GM12892 (cell line): ENCODE measurements at regions not wholly inside any gene's neighbourhood (a gene's known extent, or its start where the extent isn't known, plus 50 kb on each side); places are given as distances from the start of the nearest gene placed in this dataset.

Experiments used
- DNase-seq: peaks from one replicate; pipeline ENCODE4 v3.0.0; 2011; ENCODE audit not compliant: insufficient read length
- FAIRE-seq: peaks from 2 replicates; lab custom pipeline; 2011; peaks lifted over from hg19 to GRCh38; lab: Jason Lieb, UNC
- POLR2A ChIP-seq: IDR thresholded peaks from 2 replicates; pipeline ENCODE4 v1.6.1; 2011; ENCODE audit warnings: low read depth, low read length, control low read depth
- POLR2AphosphoS5 ChIP-seq: IDR thresholded peaks from 2 replicates; pipeline ENCODE4 v1.6.1; 2011; ENCODE audit warnings: low read depth, low read length, control low read depth
- TAF1 ChIP-seq: IDR thresholded peaks from 2 replicates; pipeline ENCODE4 v1.6.1; 2011; ENCODE audit warnings: low read depth, mild to moderate bottlenecking, control low read depth, low read length, borderline replicate concordance

DNA sequence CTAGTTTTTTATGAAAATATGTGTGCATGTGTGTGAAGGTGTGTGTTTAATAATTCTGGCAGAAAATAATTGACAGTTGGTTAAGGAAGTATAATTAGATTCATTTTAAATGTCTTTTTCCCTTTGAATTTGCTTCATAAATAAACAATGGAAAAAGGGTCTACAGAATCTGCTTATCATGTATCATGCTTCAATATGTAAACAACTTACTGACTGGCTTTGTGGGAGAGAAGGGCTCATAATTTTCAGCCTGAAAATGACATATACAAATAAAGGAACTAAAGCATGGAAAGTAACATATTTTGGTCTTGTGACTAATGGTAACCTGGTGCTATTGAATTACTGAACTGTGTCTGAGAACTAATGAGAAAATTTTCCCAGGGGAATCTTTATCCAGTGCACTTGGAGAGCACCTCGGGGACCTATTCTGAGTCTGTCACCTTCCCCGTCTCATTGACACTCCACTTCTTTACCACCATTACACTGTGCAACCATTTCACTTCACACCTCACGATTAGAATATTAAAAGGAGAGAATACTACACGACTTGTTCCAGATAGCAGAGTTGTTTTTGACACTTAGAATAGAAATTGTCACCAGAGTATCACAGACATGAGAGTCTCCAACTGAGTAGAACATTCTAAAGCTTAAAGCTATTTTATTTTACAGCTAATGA, 298.6 kb downstream of the TFEC start:
- TF ChIP-seq POLR2AphosphoS5 (no peak), TAF1 (no peak), POLR2A (no peak)
- FAIRE-seq (no peak), DNase-seq (no peak)

- DNase-seq (no peak), FAIRE-seq (no peak)
- TF ChIP-seq POLR2A: no peak
- no peak for TF ChIP-seq TAF1
- no peak for TF ChIP-seq POLR2AphosphoS5
Observed at GRCh38 chr7:115728518-115728917, 302.0 kb downstream of the TFEC start.

DNA sequence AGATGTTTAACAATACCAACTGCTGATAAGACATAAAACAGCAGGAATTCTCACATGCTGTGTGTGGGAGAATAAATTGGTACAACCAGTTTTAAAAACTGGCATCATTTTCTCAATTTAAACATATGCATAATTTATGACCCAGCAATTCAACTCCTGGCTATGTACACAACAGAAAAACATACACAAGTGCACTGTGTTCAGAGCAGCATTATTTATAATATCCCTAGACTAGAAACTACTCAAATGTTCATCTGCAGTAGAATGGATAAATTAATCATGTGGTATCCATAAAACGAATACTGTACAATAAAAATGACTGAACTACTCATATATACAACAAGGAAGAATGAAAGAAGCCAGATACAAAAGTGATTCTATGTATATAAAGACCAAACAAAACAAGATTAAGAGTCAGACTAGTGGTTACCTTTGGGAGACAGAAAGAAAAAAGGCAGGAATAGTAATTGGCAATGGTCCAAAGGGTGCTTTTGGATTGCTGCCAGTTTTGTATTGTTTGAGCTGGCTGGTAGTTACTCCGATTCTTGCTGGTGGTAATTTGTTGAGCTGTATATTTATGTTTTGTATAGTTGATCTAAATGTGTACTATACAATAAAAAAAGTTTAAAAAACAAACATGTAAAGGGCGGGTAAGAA, 306.0 kb downstream of the TFEC start:
- FAIRE-seq (no peak), DNase-seq (no peak)
- TF ChIP-seq TAF1 (no peak), POLR2AphosphoS5 (no peak), POLR2A (no peak)

- no peak for DNase-seq
- TF ChIP-seq TAF1 (no peak), POLR2AphosphoS5 (no peak), POLR2A (no peak)
- FAIRE-seq: no peak
Observed at GRCh38 chr7:115722302-115722977, 308.1 kb downstream of the TFEC start.

DNA sequence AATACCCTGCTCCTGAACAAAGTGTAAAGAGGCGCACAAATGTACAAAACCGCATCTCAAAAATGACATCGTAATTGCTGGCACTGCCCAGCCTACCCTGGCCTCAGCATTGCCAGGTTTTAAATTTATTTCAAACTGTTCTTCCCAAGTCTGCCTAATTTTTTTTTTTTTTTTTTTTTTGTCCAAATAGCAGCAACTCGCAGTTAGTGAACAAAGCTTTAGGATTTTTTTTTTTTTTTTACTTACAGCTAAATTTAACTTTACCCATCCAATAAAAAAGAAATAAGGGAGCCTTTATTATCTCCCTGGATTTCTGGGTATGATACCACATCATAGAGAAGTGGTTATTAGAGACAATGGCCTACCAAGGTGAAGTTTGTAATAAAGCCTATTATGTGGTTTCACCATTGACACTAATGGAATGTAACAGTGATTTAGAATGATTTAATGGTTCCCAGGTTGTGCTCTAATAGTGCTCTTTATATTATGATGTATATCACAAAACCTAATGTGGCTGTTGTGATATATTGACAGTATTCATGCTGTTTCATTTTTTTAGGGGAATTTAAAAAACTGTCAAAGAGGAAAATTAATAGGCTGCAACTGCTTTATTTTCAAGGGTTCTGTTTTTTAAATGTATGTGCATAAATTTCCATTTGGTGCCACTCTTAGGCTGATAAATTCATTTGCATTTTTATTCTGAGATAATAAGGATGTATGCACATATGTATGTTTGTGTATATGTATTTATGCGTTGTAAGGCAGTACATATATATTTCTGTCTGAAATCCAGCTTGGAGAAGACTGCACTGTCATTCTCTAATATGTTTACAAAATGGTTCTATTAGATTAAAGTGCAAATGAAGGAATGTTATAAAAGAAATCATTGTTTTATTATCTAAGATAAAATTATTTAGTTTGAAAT, 309.0 kb downstream of the TFEC start:
- no peak for DNase-seq
- TF ChIP-seq TAF1: no peak
- no peak for TF ChIP-seq POLR2AphosphoS5
- TF ChIP-seq POLR2A: no peak
- FAIRE-seq: no peak

DNA sequence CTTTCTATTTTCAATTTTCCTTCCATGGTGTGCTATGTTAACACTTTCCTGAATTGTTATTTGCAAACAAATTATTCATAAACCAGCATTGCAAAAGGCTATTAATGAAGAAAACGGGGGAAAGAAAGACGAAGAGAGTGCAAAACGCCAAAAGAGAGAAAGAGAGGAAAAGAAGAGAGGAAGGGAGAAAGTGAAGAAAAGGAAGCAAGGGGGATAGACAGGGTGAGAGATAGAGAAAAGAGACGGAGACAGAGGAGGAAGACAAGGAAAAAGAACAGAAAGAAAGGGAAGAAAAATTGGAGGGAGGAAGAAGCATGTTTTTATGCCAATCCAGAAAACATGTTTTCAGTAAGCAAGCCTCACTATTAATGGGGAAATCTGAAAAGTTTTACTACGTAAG, 310.6 kb downstream of the TFEC start:
- TF ChIP-seq TAF1: no peak
- no peak for FAIRE-seq
- DNase-seq: no peak

- FAIRE-seq: peak; percentile 24
- DNase-seq: no peak
- TF ChIP-seq POLR2A (no peak), TAF1 (no peak), POLR2AphosphoS5 (no peak)
Observed at GRCh38 chr7:115709664-115710063, 320.9 kb downstream of the TFEC start.

DNA sequence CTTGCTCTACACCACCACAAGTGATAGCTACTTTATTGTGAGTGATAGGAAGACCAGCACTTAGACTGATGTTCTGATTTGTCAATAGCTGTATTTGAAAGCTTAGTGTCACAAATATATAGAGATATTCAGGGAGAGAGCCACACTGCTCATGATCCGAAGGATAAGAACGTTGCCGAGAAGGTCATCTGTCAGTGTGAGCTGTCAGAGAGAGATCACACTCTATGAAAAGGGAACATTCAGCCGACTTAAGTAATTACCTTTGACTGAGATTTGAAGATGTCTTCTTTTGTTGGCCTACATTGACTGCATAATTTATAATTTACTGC, 322.6 kb downstream of the TFEC start:
- DNase-seq (no peak), FAIRE-seq (no peak)
- no peak for TF ChIP-seq POLR2A
- TF ChIP-seq POLR2AphosphoS5: no peak
- no peak for TF ChIP-seq TAF1

GRCh38 chr7:115707258-115708012, 323.1 kb downstream of the TFEC start:
- no peak for TF ChIP-seq POLR2A
- no peak for TF ChIP-seq TAF1
- TF ChIP-seq POLR2AphosphoS5: no peak
- no peak for DNase-seq
- peak; percentile 82 for FAIRE-seq

GRCh38 chr7:115704884-115705283, 325.7 kb downstream of the TFEC start:
- no peak for DNase-seq
- no peak for FAIRE-seq
- TF ChIP-seq POLR2AphosphoS5: no peak
- no peak for TF ChIP-seq POLR2A
- TF ChIP-seq TAF1: no peak

GRCh38 chr7:115701141-115701540, 329.4 kb downstream of the TFEC start:
- DNase-seq (no peak), FAIRE-seq (no peak)
- no peak for TF ChIP-seq POLR2AphosphoS5
- TF ChIP-seq TAF1: no peak
- TF ChIP-seq POLR2A: no peak
